ENCODE measurements at regions not wholly inside any gene's neighbourhood (a gene's known extent, or its start where the extent isn't known, plus 50 kb on each side); places are given as distances from the start of the nearest gene placed in this dataset.
"Not testable (repeated sequence)": the region's sequence is repeated elsewhere in the genome, so short reads cannot be mapped to it uniquely, and the experiment has no call there.

DNA sequence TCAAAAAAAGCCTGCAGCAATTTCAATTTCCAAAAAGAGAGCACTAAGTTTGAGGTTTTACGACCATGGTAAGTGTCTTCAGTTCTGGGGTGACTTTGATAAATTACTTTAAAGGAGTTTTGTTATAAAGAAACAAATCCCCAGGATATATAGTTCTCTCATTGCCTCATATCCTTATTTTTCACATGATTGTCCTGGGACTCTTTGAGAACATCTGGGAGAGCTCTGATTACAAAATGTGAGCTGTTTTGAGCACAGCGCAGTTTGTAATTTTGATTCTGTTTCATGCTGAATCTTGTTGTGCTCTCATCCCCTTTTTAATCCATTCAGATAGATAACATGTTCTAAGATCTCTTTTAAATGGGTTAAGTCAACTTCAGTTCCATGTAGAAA lies 67.7 kb upstream of the DCN start:
- DNase-seq (ENCODE audit: low read depth in 2 of 2) = no peak

DNA sequence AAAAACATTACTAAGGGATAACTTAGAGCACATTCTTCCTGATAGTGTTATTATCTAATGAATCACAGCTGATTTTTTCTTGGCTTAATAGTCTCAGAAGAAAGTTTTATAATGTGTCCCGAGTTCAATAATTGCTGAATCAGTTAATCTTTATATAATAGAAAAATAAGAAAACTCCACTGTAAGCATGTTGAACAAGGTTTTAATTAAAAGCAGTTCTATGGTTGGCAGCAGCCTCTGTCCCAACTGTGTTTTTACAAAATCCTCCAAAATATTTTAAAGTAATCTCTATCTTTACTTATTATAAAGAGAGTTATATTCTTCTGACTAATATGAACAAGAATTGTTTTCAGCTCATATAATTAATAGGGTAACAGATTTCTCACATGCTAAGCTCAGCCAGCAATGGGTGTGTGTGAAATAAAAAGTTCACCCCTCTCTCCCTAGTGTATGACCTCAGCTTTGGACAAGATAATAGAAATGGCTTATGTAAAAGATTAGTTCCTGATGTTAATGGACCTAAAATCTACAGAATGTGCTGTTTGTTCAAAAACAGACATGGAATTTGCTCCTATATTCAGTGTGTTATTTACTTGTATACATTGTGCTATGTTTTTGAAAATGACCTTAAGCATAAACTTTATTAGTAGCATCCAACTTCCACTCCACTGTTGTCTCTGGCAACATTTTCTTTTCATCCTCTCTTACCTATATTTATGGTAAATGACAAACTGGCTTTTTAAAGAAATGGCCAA lies 67.1 kb upstream of the DCN start:
- DNase-seq (ENCODE audit: low read depth in 2 of 2) = no peak

DNA sequence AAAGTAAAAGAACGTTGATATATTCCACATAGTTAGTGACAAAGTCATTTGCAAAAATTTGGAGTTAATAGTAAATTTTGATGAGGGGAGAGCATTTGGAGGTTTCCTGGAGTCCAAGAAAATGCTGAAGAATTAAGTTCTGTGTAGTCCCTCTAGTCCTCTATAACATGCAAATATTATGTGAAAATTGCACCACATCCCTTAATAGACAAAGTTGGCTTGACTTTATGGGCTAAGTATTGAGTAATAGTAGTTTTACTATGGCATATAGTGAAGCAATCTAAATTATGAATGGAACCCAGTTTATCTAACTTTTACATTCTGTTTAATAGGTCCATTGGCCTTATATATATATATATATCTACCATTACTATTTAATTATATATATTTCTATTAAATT lies 66.4 kb upstream of the DCN start:
- no peak for DNase-seq (ENCODE audit: low read depth in 2 of 2)

DNA sequence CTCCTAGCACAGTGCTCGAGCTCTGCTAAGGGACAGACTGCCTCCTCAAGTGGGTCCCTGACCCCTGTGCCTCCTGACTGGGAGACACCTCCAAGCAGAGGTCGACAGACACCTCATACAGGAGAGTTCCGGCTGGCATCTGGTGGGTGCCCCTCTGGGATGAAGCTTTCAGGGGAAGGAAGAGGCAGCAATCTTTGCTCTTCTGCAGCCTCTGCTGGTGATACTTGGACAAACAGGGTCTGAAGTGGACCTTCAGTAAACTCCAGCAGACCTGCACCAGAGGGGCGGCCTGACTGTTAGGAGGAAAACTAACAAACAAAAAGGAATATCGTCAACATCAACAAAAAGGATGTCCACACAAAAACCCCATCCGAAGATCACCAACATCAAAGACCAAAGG lies 60.6 kb upstream of the DCN start:
- DNase-seq (ENCODE audit: low read depth in 2 of 2) = not testable (repeated sequence)

DNA sequence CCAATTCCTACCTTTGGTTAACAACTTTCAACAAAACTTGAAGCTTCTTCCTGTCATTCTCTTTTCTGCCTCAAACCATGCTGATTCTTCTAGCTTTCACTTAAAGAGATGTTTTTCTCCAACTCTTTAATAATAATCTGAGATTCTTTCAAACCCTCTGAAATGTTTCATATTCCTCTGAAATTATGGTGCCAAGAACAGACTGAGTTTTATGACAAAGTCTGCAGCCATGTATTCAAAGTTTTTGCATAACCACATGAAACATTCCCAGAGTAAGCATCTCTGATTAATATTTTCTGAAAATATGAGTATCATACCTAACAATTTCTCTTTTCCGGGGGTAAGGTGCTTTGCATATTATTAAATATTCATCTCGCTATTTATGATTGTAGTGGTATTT lies 59.1 kb upstream of the DCN start:
- DNase-seq (ENCODE audit: low read depth in 2 of 2) = no peak

DNA sequence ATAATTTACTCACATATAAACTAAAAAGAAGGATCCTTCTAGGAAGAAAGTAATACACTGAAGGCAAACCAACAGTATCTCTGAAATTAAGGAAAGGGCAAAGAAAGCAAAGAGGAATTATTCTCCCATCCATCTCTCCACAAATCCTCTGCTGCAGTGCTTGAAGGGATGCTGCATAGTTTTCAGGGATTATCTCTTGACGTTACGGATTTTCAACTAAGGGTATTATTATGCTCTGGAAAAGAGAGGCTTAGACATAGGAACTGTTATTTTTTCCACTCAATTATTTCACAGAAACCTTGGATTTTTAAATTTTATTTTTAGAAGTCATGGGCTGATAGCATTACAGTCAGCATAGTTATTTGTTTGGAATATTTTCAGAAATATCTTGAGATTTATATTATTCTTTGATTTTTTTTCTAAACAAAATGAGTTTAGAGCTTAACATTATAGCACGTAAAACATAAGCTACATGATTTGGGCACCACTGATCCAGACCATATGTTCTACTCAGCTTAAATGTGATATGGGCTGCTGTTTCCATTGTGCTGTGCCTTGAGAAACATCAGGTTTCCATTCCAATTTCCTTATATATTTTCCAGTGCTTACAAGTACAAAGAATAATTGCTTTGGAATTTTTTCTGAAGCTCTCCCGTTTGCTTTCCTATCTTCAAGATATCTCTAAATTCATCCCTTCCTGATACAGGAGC lies 57.9 kb upstream of the DCN start:
- no peak for DNase-seq (ENCODE audit: low read depth in 2 of 2)

DNA sequence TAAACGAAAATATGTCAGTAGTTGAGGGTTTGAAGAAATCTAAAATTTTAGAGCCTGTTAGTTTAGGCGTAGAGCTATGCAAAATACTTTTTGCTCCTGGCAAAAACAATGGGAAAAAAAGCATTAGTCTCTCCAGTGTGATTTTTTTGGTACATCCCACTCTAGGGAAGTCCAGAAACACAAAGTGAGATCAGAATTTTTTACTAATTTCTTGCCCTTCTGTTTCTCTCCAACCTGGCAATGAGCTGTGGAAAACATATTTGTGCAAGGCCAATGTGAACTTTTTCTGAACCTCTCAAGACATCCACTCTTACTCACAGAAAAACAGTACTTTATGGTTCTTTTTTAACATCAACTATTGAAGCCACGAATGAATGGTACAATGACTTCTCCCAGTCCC lies 56.9 kb upstream of the DCN start:
- no peak for DNase-seq (ENCODE audit: low read depth in 2 of 2)

Measured in stimulated activated CD8-positive, alpha-beta memory T cell treated with anti-CD3 and anti-CD28 coated beads, Interleukin-7, amount 100 ng/mL, for 4 hours (primary cell).